Activated CD4-positive, alpha-beta T cell treated with anti-CD3 and anti-CD28 coated beads, Interleukin-2, amount 50 U/mL, for 48 hours (primary cell): ENCODE measurements at regions not wholly inside any gene's neighbourhood (a gene's known extent, or its start where the extent isn't known, plus 50 kb on each side); places are given as distances from the start of the nearest gene placed in this dataset.

ENCODE experiments used
- DNase-seq, 2 experiments: peaks; one replicate each; pipeline ENCODE4 v3.0.0-alpha.2; 2020

DNA sequence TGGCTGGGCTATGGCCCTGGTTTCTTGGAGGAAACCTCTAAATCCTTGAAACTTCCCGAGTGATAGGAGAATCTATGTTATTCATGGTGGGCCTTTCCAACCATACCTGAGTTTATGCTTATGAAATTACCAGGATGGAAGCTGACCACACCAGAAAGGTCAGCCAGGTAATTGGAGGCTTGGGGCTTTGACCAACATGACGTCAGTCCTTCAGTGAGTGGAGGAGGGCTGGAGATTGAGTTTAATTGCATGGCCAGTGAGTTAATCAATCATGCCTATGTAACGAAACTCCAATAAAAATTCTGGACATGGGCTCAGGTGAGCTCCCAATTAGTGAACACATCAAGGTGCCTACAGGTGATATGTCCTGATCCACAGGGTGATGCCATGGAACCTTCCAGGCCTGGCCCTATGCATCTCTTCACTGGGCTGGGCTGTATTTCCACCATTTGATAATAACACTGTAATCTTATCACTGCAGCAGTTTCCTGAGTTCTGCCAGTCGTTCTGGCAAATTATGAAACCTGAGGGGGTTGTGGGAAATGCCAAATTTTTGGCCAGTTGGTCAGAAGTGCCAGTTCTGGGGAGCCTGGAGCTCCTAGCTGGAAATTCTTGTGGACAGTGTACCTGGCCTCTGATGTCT lies 106.5 kb downstream of the CDH26 start:
- no peak for DNase-seq

DNA sequence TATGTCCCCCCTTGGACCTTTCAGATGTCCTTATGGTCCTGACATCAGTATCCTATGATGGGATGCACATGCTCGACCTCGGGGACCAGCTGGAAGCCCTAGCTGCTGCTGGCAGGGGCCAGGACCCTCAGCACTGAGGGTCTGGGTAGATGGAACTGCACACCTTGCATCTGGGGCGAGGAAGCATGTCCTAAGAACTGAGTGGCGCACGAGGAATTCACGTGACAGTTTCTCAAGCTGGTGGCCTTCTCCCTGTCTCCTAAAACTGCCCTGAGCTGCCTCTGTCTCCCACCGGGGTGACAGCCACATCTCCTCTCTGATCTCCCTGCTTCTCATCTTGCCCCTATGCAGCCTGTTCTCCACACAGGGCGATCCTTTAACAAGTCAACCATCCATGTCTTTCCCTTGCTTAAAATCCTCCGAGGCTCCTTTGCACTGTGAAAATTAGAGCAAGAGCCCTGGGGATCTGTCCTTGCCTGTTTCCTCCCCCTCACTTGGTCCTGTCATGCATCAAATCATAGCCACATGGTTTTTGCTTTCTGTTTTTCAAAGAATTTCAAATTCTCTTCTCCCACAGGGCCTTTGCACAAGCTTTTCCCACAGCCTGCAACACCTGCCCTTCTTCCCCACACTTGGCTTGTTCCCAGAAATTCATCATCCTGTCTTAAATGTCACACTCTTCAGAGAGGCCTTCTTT lies 107.7 kb downstream of the CDH26 start:
- no peak for DNase-seq

DNA sequence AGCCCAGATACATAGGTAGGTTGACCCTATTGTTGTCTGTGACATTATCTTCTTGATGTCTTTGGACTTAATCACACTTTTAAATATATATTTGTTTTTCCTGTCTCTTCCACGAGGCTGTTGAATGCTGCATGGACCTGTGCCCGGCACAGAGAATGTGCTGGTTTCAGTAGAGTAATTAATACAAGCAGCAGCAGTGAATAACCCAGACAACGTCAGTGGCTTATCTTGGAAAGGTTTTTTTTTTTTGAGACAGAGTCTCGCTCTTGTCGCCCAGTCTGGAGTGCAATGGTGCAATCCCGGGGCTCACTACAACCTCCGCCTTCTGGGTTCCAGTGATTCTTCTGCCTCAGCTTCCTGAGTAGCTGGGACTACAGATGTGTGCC lies 108.2 kb downstream of the CDH26 start:
- no peak for DNase-seq

DNA sequence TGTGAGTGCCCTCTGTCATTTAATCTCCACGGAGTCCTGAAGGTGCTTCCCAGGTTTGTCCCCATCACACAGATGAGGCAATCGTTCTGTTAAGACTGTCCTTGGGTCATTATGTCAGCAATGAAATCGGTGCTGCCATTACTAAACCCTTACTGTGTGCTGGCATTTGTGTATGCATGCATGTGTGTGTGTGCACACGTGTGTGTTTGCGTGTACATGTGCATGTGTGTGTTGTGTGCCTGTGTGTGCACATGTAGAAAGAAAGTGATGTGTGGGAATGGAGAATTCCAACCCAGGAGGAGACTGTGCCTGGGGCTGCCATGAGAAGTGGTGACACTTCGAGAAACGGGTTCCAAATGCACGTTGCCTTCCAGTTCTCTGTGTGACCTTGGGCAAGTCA lies 110.3 kb downstream of the CDH26 start:
- DNase-seq, result no peak

DNA sequence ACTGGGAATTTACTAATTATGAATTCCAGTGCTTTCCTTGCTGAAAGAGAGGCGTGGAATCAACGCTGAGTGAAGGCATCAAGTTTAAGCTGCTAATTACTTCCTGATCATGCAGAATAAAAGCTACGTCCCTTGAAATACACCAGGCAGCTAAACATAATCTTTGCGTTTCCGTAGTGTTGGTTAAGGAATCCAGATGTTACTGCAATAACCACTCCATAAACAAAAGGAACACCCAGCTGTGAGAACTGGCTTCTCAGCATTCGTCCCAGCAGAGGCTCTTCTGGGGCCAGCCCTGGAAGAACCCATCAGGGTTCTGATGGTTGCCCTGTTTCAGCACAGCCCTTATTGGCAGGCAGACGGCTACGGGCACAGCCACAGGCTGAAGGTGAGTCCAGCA lies 111.4 kb downstream of the CDH26 start:
- no peak for DNase-seq

DNA sequence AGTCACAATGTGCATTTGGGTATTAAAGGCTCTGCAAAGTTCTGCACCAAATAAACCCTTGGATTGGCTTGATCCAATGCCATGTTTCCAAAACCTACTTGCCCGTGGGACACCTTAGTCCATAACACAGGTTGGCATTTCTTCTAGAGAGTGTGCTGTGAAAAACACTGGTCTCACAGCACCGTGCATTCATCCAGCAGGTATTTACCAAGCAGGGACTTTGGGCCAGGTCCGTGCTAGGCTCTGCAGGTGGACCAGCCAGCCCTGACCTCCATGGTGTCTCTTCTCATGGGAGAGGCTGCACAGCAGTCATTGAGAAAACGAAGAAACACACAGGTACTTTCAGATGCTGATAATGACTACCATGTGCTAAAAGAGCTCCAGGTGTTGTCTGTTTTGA lies 112.6 kb downstream of the CDH26 start:
- no peak for DNase-seq

DNA sequence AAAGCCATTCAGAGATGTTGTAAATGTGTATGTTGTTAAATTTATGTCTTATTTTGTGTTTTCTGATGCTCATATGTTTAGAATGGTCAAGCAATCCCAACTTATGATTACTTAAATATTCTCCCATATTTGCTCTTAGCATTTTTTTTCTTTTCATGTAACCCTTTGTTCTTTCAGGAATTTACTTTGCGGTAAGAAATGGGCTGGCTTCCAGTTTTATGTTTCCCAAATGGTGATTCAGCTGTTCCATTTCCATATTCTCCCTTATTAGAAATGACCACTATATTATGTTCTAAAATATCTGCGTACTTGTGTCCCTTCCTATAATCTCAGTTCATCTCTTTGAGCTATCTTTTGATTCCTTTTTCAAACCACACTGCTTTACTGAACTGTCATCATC lies 113.7 kb downstream of the CDH26 start:
- no peak for DNase-seq

DNA sequence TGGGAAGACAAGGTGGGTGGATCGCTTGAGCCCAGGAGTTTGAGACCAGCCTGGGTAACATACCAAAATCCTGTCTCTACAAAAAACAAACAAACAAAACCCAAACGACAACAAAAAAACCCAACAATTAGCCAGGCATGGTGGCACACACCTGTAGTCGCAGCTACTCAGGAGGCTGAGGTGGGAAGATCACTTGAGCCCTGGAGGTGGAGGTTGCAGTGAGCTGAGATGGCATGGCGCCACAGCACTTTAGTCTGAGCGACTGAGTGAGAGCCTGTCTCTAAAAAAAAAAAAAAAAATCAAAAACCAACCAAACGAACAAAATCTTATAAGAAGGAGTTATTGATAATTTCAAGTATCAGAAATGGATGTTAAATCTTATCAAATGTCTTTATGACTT lies 114.9 kb downstream of the CDH26 start:
- DNase-seq, result no peak

DNA sequence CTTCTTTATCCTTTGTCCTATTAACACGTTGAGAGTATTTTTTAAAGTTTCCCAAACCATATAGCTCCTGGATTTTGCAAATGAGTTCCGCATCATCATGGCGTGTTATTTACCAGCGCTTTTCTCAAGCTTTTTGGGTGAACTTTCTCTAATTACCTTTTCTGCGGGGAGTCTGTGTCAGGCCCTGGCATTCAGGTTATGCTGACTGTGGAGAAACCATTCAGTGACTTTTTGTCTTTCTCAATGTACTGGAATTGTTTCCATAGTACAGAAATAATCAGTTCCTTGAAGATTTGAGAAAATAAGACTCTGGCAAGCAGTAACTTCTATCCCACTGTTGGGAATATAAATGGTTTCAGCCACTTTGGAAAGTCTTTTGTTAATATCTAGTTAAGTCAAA lies 115.3 kb downstream of the CDH26 start:
- DNase-seq, result no peak

DNA sequence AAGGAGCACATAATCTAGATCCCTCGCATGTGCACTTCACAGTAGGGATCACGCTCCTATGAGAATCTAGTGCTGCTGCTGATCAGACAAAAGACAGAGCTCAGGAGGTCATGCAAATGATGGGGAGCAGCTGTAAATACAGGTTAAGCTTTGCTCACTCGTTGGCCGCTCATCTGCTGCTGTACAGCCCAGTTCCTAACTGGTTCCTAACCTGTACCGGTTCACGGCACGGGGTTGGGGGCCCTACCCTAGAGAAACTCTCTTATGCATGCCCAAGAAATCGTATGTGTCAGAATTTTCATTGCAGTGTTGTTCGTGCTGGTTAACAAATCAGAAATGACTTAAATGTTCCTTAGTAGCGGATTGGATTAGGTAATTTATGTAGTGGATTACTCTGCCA lies 116.1 kb downstream of the CDH26 start:
- no peak for DNase-seq

DNA sequence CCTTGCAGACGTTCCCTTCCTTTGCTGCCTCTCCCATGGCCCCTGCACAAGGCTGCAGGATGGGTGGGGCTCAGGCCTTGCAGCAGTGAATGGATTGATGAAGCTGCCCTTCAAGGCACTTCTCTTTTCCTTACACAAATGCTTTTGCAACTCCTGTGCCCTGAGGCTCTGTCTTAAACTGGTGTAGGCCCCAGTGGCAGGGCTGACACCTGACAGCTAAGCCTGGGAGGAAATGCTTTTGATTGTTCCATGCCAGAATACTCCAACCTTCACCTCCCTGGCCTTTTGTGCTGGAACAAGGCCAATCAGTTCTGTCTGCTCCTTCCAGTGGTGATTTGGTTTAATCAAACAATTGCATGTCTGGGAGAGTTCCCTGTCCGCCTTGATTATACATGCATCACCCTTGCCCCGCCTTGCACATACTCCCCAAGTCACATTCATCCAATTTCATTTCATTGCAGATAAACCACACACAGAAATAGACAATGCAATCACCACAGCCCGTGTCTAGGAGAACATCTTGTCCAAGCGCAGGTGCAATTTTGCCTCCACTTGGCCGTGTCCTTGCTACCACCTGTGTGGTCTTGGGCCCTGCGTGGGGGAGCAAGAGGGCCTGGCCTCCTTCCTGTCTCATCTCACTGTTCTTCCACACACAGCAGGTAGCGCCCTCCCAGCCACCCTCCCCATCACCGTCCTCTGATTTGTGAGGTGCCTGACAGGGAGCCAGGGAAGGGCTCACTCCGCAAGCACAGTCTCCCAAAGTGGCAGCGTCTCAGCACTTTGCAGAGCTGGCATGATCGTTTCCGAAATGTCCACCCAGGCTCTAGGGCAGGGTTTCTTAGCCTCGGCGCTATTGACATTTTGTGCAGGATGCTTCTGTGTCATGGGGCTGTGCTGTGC lies 120.4 kb downstream of the CDH26 start:
- no peak for DNase-seq

DNA sequence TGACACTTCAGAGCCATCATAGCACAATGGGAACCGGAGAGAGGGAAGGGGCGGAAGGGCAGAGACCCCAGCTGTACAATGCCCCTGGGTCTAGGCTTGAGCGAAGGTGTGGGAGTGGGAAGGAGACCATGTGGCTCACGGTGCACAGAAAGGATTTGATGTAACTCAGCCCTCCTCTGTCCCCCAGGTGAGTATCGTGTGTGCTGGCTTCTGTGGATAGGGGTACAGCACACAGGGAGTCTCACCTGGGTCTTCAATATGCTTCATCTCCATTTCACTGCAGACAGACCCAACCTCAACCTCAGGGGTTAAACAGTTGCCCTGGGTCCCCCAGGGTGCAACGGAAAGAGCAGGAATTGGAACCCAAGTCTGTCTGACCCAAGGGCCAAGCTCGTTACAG lies 122.2 kb downstream of the CDH26 start:
- no peak for DNase-seq

DNA sequence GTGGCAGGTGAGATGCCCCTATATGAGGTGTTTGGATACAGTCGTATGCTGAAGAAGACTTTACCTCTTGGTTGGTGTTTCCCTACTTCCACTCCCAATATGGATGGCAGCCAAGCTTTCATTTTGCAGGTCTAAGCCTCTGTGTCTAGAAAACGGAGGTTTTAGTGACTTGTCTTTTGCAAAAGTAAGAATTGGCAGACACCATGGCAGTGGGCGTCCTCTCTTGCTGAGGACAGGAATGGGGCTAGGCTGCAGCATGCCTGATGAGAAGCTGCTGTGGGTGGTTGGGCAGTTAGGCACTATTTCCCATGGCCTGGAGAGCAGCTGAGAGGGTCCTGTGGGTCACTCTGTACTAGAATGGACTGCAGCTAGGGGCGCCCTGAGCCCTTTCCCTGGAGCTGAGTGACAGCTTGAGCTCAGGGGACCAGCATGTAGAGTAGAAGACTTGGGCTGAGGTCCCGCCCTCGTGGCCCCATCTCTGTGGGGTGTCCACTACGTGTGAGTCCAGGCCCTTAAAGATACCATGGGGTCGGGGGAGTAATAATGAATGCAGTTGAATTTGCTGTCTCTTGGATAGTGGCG lies 127.4 kb downstream of the CDH26 start:
- DNase-seq, result no peak

DNA sequence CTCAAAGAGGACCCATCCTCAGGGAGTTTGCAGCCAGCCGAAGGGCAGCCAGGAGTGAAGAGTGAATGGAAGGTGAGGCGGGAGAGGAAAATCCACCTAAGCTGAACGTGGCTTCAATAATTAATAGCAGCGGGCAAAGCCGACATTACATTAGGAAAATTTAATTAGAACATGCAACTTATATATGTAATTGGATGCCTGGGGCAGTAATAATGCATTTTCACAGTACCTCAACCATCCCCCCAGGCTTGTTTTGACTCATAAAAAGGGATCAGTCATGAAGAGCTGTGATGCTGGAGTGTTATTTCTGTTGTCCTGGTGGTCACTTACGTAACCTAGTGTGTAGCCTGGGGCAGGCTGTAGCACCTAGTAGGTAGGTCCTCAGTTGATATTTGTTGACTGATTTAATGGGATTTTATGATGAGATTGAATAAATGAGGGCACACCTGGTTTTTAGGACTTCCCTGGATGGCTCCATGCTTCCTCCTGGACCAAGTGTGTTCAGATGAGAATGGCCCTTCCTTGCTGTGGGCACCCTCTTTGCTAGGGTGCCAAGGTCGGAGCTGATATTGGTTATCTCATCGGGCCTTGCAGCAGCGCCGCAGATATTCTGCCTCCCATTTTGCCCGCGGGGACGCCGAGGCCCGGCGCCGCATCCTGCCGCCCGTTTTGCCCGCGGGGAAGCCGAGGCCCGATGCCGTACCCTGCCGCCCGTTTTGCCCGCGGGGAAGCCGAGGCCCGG lies 128.8 kb downstream of the CDH26 start:
- DNase-seq, result no peak

DNA sequence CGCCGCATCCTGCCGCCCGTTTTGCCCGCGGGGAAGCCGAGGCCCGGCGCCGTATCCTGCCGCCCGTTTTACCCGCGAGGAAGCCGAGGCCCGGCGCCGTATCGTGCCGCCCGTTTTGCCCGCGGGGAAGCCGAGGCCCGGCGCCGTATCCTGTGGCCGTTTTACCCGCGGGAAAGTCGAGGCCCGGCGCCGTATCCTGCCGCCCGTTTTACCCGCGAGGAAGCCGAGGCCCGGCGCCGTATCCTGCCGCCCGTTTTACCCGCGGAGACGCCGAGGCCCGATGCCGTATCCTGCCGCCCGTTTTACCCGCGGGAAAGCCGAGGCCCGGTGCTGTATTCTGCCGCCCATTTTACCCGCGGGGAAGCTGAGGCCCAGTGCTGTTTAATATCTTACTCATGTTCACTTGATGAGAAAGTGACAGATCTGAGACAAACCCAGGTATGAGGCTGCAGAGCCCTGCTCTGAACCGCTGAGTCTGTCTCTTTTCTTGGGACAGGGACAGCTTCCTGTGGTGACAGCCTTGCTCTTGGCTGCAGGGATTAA lies 129.4 kb downstream of the CDH26 start:
- no peak for DNase-seq

DNA sequence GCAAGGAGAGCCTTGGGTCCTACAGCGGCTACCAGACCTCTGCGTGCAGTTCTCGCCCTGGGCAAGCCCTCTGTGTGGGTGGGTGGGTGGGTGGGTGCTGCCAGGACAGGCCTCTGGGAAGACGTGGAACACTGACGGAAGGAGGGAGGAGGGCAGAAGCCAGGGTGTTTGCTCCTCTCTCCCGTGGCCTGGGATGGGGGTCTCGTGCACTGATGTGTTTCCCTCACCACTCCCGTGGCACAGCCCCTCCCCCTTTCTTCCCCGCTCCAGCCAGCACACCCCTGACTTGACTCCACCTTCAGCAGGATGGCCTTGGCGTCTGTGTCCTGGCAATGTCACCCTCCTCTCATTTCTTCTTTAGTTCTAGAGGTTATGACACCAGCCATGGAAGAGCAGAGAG lies 130.0 kb downstream of the CDH26 start:
- DNase-seq, result no peak

DNA sequence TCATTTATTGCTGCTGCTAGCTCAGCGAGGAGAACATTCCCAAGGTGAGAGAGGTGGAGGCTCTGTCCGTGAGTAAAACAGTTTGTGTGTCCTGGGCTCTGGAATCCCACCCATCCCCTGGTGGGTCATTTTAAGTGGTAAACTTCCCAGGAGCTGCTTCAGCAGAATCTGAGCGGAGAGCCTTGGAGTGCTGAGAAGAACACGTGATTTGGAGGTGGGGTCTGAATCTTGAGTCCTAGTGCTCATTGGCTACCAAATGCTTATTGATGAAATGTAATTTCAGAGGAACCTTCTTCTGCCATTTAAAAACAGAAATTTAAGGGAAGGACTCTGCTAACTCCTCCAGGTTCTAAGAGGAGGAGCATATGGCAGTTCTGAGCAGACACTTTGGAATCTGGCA lies 132.4 kb downstream of the CDH26 start:
- DNase-seq, result no peak

DNA sequence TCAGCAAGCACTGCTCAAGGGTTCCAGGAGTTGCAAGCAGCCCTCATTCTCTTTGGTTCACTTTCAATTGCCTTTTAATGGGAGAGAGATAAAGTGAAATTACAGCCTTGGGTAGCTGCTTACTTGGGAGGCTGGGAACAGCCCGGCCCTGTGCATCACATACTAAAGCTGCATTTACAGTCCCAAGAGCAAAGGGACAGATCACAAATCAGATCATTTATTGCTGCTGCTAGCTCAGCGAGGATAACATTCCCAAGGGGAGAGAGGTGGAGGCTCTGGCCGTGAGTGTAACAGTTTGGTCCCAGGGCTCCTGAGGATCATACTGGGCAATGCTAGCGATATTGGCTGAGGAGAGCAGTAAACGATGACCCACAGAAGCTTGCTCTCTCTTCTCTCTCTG lies 133.1 kb downstream of the CDH26 start:
- no peak for DNase-seq

DNA sequence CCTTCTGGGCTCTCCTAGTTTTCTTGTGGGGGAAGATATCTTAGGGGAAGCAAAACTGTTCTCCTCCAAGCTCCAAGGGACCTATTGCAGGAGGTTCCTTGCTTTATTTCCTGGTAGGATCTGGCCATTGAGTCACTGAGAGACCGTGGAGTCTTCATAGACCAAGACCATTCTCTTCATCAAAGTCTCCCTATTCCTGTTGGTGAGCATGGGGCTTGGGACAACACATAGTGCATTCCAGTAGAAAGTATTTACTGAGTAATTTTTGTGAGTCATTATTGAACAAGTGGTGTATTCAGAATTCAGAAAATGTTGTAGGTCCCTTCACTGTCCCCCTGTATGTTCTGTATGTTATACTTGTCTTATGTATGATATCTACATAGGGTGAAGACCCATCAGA lies 133.6 kb downstream of the CDH26 start:
- DNase-seq, result no peak

DNA sequence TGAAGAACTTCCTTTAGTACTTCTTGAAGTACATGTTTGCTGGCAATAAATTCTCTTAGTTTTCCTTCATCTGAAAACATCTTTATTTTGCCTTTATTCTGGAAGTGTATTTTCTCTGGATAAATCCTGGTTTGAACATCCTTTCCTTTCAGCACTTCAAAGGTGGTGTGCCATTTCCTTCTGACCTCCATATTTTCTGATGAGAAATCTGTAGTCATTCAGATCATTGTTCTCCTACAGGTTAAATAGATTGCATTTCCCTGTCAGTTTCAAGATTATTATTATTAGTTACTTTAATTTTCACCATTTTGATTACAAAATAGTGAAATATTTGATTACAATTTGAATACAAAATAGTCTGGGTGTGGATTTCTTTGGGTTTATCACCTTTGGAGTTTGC lies 134.5 kb downstream of the CDH26 start:
- DNase-seq, result no peak

DNA sequence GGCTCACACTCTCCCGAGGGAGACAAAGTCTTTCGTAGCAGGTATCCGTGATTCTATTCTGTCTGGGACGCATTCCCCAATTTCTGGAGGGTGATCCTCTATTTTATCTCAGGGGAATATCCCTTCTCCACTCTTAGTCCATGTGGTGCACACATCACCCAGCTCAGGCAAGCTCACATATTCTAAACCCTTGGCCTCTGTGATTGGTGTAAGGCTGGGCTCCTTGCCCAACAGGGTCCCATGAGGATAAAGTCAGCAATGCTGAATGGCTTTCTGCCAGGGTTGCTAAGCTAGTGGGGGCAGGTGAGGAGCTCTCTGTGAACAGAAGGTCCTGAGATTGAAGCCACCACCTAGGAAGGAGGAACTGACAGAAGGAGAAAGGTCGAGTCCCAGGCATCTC lies 137.2 kb downstream of the CDH26 start:
- DNase-seq, result no peak

DNA sequence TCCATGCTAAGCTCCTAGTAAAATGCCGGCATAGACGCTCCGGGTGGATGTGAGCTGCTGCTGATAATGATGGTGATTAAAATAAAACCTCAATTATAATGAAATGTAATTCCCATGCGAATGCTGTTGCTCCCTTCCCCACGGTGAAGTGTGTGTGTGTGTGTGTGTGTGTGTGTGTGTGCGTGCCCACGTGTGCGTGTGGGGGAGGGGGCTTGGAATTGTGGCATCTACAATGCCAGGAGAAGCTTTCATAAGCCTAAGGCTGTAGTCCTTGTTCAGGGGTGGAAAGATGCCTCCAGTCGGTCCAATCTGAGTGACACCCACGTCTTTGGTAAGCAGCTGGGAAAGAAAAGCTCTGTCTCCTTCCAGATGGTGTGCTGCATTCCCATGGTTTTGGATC lies 137.9 kb downstream of the CDH26 start:
- no peak for DNase-seq

DNA sequence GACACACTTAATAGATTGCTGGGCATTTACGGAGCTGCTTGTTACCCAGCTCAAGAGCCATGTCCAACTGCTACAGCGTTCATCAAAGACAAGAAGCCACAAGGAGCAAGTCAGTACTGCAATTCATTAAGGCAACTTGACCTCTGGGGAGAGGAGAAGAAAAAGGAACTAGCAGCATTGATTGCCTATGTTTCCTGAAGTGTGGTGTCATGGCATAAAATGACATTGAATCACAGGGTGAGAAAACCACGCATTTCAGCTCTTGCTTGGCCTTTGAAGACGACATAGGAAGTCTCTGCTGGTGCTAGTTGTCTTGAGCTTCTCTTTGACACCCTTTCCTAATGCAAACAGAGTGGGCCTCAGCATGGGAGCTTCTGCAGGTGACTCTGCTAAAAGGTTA lies 139.1 kb downstream of the CDH26 start:
- DNase-seq, result no peak
